ENCODE measurements at regions not wholly inside any gene's neighbourhood (a gene's known extent, or its start where the extent isn't known, plus 50 kb on each side); places are given as distances from the start of the nearest gene placed in this dataset.

DNA sequence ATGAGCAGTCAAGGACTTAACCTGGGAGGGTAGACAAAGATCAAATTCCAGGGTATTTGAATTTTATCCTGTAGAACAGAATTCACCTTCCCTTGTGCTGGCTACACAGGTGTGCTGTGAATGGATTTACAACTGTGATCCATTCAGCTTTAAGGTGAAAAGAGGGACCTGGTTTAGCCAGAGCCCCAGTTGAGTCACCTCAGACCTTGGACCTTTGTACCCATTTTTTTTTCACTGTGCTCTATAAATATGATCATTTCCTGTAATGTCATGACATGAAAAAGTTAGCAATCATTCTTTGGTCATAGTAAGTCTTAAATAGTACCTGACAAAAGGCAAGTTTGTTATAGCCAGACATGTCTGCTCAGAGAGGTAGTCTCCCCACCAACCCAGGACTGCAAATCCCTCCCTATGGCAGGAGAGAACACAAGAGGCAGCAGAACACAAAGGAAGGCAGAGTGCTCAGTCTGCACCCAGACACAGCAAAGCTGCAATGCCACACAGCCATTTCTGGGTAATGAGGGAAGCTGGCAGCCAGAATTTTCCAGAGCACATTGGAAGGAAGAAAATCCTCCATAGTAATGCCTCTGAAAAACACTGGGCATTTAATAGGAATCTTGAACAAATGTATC, 77.9 kb downstream of the CXXC4 start:
- TF ChIP-seq SRF (IDR thresholded peaks at IDR 0.05; ENCODE audit: low read depth) (no peak), EZH2 (IDR thresholded peaks at IDR 0.05) (no peak)
